Panc1 (cell line): ENCODE measurements at regions not wholly inside any gene's neighbourhood (a gene's known extent, or its start where the extent isn't known, plus 50 kb on each side); places are given as distances from the start of the nearest gene placed in this dataset.
"Not testable (repeated sequence)": the region's sequence is repeated elsewhere in the genome, so short reads cannot be mapped to it uniquely, and the experiment has no call there.

Experiments used
- ATAC-seq: fragments of 200-7000 bp; cut with Tn5 transposase; 2 replicates; pipeline ENCODE4 v1.9.1; 2020; ENCODE audit warnings: mild to moderate bottlenecking, moderate library complexity
- BruUV-seq: library from RNA; stranded (reverse); fragments of 400-500 nt; replicated peaks from 2 replicates; lab custom pipeline; 2021; lab: Mats Ljungman, UMichigan
- CTCF ChIA-PET: fragments of 300-600 bp; sonication (Branson Sonifier 250); formaldehyde crosslinking; loops from one replicate; lab custom pipeline; 2022; ENCODE audit warnings: antibody characterized with exemption; lab: Charles Lee
- POLR2A ChIA-PET: fragments of 300-600 bp; sonication (Branson Sonifier 250); formaldehyde crosslinking; loops from one replicate; lab custom pipeline; 2022; ENCODE audit warnings: antibody characterized with exemption; lab: Charles Lee
- DNase-seq: peaks from one replicate; pipeline ENCODE4 v3.0.0-alpha.2; 2010; ENCODE audit warnings: low read depth, low spot score
- H3K27ac ChIP-seq: 2 replicates; pipeline ENCODE4 v1.5.1; 2011; ENCODE audit warnings: mild to moderate bottlenecking, low read length, inconsistent platforms
- H3K27me3 ChIP-seq: fragments of 200-500 bp; sonication (Bioruptor generic); 2 replicates; pipeline ENCODE4 v1.6.0; 2014; ENCODE audit warnings: low read length, inconsistent platforms; ENCODE audit not compliant: control insufficient read depth, insufficient read depth
- H3K36me3 ChIP-seq: fragments of 200-500 bp; sonication (Bioruptor generic); 2 replicates; pipeline ENCODE4 v1.5.1; 2014; ENCODE audit warnings: inconsistent platforms, mild to moderate bottlenecking, low read length, moderate library complexity; ENCODE audit not compliant: control insufficient read depth, insufficient read depth
- H3K4me1 ChIP-seq: 2 replicates; pipeline ENCODE4 v1.5.1; 2011; ENCODE audit warnings: inconsistent platforms, mild to moderate bottlenecking, low read length, moderate library complexity; ENCODE audit not compliant: control insufficient read depth, insufficient read depth
- H3K4me3 ChIP-seq, 2 experiments: 2 replicates each; pipeline ENCODE4 v1.5.1; 2011 to 2012; ENCODE audit warnings: low read depth in 2 of 2, low read length in 2 of 2, mild to moderate bottlenecking in 2 of 2, inconsistent platforms in 1 of 2, moderate library complexity in 1 of 2
- H3K9me3 ChIP-seq: fragments of 200-500 bp; sonication (Bioruptor generic); 2 replicates; pipeline ENCODE4 v1.5.1; 2014; ENCODE audit warnings: low read depth, mild to moderate bottlenecking, inconsistent platforms, low read length, moderate library complexity; ENCODE audit not compliant: control insufficient read depth, insufficient read depth
- CTCF ChIP-seq: fragments of 450-650 bp; IDR thresholded peaks from 2 replicates; pipeline ENCODE4 v1.5.1; 2017; ENCODE audit warnings: mild to moderate bottlenecking
- POLR2AphosphoS5 ChIP-seq: IDR thresholded peaks from 2 replicates; pipeline ENCODE4 v1.6.1; 2012; ENCODE audit warnings: mild to moderate bottlenecking, low read depth, low read length, moderate library complexity
- REST ChIP-seq, 2 experiments: IDR thresholded peaks; 2 replicates each; pipeline ENCODE4 v1.6.1; 2011 to 2012; ENCODE audit warnings: low read depth in 2 of 2, control low read depth in 1 of 2, low read length in 1 of 2, mild to moderate bottlenecking in 1 of 2, moderate library complexity in 1 of 2; ENCODE audit not compliant: insufficient read depth in 1 of 2
- SIN3A ChIP-seq: IDR thresholded peaks from 2 replicates; pipeline ENCODE4 v1.6.1; 2012; ENCODE audit warnings: low read depth, mild to moderate bottlenecking, low read length, moderate library complexity, borderline replicate concordance; ENCODE audit not compliant: insufficient read depth
- TCF7L2 ChIP-seq: IDR thresholded peaks from 2 replicates; pipeline ENCODE4 v1.6.1; 2011; ENCODE audit warnings: mild to moderate bottlenecking, low read depth, low read length, inconsistent platforms
- in situ Hi-C: cut with HindIII; loops from 2 replicates; pipeline ENCODE4 v1.10.0; 2016; ENCODE audit warnings: low sequenced_read_pairs, low pct_unique_long_range_greater_than_20kb
- intact Hi-C: fragments of 100-400 bp; cut with micrococcal nuclease; formaldehyde crosslinking; loops from one replicate; pipeline ENCODE4 v1.10.0; 2022; ENCODE audit not compliant: unreplicated experiment

GRCh38 chr3:6425289-6425820, 435.6 kb upstream of the GRM7 start:
- Histone ChIP-seq H3K4me3 (no peak overlapping the region), H3K9me3 (no peaks in the 10 kb centered on the region), H3K27ac (no peak overlapping the region), H3K27me3 (no peaks in the 10 kb centered on the region), H3K4me1 (no peaks in the 10 kb centered on the region), H3K36me3 (no peaks in the 10 kb centered on the region)
- DNase-seq (no peak), ATAC-seq (no peak)
- POLR2A ChIA-PET = no interaction called here
- CTCF ChIA-PET = no interaction called here
- TF ChIP-seq SIN3A (no peak), CTCF (no peak), POLR2AphosphoS5 (no peak), TCF7L2 (no peak), REST (IDR thresholded peaks at IDR 0.05; ENCODE audit: insufficient read depth in 1 of 2, low read depth in 2 of 2, low read length in 1 of 2) (no peak)
- intact Hi-C loops (no loop called here), in situ Hi-C loops (no loop called here)
- no TSS peak for BruUV-seq

- BruUV-seq, H3K27ac ChIP-seq, in situ Hi-C loops, ATAC-seq, CTCF ChIA-PET, H3K4me3 ChIP-seq, H3K27me3 ChIP-seq, H3K36me3 ChIP-seq, H3K4me1 ChIP-seq, DNase-seq, POLR2A ChIA-PET, H3K9me3 ChIP-seq, intact Hi-C loops: not testable (repeated sequence)
These were observed 432.6 kb upstream of the GRM7 start for GRCh38 chr3:6428276-6428675.

- in situ Hi-C loops = no loop called here
- BruUV-seq = no TSS peak
- no peak overlapping the region for H3K4me3 ChIP-seq
These were observed 425.0 kb upstream of the GRM7 start for GRCh38 chr3:6435951-6436350.

More at GRCh38 chr3:6435951-6436350, 425.0 kb upstream of the GRM7 start:
- intact Hi-C loops = no loop called here
- Histone ChIP-seq H3K27me3 (no peaks in the 10 kb centered on the region), H3K36me3 (no peaks in the 10 kb centered on the region), H3K27ac (no peak overlapping the region), H3K9me3 (no peaks in the 10 kb centered on the region), H3K4me1 (no peaks in the 10 kb centered on the region)
- CTCF ChIA-PET = no interaction called here
- POLR2A ChIA-PET = no interaction called here
- ATAC-seq (no peak), DNase-seq (no peak)
- TF ChIP-seq POLR2AphosphoS5 (no peak), CTCF (no peak), REST (IDR thresholded peaks at IDR 0.05; ENCODE audit: insufficient read depth in 1 of 2, low read depth in 2 of 2, low read length in 1 of 2) (no peak)
